Hippocampal formation (tissue), 2 donors: ENCODE measurements at regions not wholly inside any gene's neighbourhood (a gene's known extent, or its start where the extent isn't known, plus 50 kb on each side); places are given as distances from the start of the nearest gene placed in this dataset.
"Not testable (repeated sequence)": the region's sequence is repeated elsewhere in the genome, so short reads cannot be mapped to it uniquely, and the experiment has no call there.

Experiments used
- DNase-seq, 2 donors: peaks; one replicate each; lab custom pipeline; 2025; lab: John Stamatoyannopoulos, UW

DNA sequence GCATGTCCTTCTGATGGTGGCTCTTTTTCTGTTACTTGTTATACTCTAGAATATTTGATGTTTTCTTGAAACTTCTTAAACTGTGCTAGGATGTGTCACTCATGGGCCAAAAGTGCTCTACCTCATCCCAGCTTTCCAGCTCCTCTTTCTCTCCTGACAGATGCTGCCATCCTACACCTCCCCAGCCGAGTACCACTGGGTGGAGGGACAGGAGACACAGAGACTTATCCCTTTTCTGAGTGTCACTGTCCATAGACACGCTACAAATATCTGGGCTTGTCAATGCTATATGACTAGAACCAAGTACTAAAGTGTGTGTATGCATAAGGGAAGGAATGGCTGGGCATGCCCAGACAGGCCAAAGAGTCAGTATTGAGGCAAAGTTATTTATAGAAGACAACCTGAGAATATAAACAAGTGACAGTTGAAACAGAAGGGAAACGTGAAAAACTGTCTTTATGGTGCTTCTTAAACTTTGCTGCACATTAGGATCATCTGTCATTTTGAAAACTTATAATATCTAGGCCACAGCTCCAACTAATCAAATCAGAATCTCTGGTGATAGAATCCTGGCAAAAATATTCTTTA, 188.0 kb downstream of the CARTPT start:
- DNase-seq: no peak

DNA sequence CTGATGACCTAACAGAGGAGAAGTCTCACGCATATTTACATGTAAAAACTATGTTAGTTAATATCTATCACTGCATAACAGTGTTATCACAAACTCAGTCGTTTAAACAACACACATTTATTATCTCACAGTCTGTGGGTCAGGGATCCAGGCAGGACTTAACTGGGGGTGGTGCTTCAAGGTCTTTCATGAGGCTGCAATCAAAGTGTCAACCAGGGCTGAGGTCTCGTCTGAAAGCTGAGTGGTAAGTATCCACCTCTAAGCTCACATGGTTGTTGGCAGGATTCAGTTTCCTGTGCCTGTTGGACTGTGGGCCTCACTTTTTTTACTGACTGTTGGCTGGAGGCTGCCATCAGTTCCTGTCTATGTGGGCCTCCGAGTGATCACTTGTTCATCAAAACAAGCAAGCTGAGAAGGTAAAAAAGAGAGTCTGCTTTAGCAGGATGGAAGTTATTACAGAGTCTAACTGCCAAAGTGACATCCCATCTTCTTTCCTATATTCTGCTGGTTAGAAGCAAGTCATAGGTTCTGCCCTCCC, 188.6 kb downstream of the CARTPT start:
- no peak for DNase-seq

DNA sequence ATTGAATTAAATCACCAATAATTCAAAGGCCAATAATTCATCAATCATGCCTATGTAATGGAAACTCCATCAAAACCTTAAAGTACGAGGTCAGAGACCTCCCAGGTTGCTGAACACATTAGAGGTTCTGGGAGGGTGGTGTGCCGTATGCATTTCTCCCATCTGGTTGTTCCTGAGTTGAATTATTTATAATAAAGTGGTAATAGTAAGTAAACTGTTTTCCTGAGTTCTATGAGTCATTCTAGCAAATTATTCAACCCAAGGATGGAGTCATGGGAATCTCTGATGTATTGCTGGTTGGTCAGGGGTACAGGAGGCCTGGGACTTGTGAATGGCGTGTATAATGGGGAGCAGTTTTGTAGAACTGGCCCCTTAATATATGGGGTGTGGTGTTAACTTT, 191.7 kb downstream of the CARTPT start:
- DNase-seq: no peak

DNA sequence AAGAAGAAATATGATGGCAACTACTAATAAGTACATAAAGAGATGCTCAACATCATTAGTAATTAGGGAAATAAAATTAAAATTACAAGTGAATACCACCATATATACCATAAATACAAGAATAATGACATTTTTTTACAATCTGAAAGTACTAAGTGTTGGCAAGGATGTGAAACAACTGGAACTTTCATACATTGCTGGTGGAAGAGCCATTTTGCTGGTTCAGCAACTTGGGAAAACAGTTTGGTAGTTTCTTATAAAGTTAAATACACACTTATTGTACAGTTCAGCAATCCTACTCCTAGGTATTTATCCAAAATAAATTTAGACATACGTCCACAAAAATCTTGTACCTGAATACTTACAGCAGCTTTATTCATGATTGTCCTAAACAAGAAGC, 192.9 kb downstream of the CARTPT start:
- no peak for DNase-seq

DNA sequence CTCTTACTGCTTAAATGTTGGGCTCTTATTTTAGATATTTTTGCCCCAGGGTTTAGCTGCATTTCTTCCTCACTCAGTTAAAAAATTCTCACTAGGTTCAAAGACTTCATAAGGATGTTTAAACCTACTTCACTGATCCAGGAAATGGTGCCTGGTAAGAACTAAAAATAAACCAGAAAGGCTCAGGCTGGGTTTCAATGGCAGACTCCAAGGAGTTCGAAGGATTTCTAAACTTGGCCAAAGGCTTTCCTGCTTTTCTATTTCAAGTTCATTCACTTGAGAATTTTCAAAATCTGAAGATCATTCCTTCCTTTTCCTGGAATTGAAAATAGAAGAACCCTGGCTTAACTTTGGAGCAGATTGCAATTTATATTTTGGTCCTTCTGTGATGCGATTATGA, 193.0 kb upstream of the MAP1B start:
- no peak for DNase-seq

DNA sequence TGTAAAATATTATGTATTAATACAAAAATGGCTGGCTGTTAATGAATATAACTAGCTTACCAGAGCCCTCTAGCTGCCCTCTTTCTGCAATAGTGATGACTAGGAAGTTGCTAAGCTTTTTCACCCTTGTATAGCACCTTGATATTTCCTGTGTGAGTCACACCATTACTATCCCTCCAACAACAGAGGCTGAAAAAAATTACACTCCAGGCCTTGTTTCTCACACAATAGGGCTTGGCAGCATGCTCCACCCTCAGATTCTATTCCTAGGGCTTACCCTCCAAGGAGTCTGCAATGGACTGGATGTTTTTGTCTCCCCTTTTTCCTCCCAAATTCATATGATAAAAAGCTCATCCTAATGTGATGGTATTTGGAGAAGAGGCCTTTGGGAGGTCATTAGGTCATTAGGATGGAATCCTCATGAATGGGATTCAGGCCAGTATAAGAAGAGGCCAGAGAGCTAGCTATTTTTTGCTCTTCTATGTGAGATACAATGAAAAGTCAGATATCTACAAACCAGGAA, 184.6 kb upstream of the MAP1B start:
- DNase-seq: no peak

DNA sequence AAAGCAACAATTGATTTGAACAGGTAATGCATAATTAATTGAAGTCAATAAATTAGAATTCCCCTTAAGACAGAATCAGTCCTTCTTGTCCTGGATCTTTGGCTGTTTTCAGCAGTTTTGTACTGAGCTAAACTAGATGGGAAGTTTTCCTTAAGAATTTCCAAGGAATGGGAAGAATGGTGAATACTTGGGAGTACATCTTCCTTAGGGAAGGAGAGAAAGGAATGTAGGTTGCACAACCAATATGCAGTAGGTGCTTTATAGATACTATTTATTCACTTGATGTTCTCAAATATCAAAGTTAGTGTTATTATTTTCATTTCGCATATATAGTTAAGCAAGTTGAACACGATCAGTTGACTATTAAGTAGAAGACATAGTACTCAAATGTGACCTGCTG, 183.5 kb upstream of the MAP1B start:
- no peak for DNase-seq

DNA sequence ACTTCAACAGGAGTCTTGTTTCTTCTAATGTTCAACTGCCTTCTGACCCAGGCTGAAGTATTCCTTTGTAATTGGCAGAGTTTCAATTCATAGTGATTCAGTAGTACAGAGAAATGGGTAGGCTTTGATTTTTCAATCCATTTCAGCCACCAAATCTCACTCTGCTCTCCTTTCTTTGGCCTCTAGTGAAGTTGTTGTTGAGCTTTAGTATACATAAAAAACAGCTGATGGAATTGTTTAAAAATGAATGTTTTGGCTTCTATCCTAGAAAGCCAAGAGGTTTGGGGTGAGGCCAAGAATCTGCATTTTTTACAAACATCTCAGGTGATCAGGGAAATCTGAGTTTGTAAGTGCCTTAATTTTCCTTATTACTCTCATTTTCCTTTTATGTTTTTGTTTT, 182.9 kb upstream of the MAP1B start:
- DNase-seq: no peak

DNA sequence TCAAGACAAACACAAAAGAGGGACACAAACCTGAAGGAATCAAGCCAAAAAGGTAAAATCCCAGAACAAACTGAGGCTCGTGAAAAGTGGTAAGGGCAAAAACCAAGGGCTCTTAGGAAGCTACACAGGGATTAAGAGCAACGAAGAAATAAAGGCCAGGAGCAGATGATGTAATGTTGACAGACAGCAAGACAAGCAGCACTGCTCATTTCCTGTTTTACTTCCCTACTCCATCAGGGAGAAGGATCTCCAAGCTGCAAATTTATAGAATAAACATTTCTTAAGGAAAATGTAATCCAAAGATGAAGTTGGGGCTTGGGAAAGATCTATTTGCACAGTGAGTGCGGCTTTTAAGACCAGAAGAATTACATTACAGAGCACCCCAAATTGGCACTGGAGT, 182.3 kb upstream of the MAP1B start:
- DNase-seq: no peak

DNA sequence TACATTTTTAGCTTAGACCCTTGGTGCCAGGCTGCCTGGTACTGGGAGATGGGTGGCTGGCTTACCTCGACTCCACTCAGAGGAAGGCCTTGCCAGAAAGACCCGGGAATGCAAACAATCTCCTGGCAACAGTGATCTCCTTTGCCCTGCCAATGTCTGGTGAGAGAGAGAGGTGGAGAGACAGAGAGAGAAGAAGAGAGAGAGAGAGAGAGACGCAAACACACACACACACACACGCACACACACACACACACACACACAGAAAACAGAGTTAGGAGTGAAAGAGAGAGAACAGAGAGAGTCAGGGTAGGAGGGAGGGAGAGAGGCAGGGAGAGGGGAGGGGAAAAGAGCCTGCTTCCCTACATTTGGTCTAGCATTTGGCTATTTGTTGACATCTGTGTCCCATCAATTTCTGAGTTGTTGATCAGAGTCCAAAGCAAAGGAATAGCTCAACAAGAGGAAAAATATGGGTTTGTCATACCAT, 181.6 kb upstream of the MAP1B start:
- no peak for DNase-seq

DNA sequence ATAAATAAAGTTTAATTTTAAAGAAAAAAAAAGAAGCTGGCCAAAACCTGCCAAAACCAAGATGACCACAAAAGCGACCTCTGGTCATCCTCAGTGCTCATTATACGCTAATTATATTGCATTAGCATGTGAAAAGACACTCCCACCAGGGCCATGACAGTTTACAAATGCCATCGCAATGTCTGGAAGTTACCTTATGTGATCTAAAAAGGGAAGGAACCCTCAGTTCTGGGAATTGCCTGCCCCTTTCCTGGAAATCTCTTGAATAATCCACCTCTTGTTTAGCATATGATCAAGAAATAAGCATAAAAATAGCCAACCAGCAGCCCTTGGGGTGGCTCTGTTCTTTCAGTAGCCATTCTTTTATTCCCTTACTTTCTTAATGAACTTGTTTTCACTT, 178.3 kb upstream of the MAP1B start:
- no peak for DNase-seq

DNA sequence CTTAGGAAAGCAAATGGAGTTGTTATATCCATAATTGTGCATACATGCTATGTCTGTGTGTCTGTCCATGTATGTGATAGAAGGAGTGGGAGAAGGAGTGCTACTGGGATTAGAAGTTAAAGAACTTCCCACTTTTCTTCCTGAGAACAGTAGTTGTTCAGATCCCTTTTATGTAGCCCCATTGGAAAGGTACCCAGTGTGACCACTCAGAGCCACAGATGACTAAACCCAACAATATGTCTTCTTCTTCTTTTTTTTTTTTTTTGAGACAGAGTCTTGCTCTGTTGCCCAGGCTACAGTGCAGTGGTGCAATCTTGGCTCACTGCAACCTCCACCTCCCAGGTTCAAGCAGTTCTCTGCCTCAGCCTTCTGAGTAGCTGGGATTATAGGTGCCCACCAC, 176.7 kb upstream of the MAP1B start:
- DNase-seq: not testable (repeated sequence)

DNA sequence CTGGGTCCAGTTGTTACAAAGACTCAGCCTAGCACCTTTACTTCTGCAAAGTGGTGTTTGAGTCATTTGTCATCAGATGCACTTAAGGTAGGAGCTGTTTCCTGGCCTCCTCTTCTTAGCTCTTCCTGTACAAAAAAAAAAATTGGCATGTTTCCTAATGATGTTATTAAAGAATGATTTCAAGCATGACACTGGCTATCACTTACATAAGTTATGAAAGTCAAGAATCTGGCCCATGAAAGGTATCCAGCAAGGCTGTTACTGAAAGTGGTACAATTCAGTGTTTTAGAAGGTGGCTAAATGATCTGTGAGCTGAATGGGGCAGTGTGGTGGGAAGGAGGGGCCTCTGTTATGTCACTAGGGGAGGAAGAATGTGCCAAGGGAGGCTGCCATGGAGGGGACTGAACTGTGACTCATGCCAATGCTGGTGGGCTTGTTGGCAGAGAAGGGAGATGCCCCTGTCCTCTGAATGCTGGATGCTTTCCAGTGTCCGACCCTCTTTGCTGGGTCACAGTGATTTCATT, 175.1 kb upstream of the MAP1B start:
- DNase-seq: no peak

DNA sequence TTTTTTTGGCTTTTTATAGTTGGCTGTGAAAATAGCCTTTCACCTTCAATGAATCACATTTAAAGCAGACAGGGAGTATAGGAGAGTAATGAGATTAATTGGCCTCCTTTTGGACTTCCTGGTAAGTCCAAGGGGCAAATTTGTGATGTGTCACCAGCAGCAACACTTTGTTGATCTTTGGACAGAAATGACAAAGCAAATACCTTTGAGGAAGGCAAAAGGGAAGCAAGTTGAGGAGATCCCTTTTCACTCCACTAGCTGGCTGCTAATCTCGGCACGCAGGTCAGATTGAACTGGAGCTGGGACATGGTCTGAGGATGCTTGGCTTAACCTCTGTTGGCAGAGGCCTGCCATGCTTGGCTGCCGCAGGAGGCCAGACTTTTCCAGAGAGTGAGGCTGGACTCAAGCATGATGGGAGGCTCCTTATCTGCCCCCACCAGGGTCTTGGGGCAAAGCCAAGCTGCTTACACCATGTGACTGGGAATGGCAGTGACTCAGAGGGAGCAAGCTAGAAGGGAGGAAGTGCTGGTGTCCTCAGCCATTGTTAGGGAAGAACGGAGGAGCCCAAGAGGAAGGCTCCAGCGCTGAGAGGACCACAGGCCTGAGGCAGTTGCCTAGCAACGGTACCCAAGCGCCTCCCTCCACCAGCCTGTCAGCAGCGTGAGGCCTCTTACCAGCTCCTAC, 174.5 kb upstream of the MAP1B start:
- DNase-seq: peak; percentile 20 to 31

DNA sequence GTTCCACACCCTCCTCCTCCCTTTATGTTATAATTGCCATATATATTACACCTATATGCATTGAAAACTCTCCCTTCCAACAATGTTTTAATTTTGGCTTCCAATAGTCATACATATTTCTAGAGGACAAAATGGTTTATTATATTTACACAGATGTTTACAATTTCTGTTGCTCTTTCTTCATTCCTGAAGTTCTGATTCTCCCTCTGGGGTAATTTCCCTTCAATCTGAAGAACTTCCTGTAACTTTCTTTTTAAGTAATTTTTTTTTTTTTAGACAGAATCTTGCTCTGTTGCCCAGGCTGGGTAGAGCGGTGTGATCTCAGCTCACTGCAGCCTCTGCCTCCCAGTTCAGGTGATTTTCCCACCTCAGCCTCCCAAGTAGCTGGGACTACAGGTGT, 173.0 kb upstream of the MAP1B start:
- no peak for DNase-seq

DNA sequence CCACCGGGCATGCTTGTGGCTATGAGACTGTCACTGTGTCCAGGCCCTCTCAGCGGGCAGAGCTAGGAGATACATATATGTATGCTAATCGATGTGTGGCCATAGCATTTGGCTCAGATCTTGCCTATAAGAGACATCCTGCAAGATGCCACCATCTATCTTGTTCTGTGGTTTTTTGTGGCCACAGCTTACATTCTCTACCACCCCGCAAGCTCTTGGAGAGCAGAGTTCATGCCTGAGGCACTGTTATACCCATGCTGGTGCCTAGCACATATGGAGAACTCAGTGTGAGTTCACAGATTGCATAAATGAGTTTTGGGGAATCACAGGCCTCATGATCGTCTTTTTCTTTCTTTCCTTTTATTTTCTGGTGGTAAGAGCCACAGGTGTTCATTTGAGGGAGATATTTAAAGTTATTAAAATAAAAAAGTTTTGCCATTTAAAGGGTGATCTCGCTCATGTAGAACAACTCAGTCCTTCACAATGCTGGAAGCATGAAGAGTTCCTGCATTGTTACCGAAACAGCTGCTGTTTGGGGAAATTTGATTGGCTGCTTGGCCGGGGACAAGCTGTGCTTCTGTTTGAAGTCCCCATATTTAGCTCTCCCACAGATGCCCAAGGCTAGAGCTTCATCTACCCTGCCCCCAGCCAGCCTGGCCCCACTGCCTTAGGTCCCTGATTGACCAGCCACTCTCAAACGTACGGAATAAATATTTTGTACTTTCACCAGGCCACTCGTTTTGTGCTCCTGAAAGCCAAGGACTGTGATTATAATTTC, 169.2 kb upstream of the MAP1B start:
- DNase-seq: peak; percentile 13 to 59

DNA sequence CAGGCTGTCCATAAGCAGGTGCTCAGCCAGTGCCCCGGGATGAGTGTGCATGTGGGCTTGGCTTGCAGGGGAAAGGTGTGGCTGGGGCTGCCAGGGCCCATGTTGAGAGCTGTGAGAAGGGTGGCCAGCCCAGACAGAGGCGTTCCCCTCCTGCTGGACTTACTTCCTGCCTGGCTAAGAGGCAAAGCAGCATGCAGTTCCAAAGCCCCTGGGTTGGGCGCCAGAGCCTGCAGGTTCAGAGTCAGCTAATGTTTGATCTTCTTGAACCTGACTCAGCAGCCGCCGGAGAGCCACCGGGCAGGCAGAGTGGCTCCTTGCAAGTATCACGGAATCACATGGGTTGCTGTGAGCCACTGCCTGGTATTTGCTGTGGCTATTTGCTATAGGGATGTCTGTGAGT, 168.4 kb upstream of the MAP1B start:
- DNase-seq: no peak

DNA sequence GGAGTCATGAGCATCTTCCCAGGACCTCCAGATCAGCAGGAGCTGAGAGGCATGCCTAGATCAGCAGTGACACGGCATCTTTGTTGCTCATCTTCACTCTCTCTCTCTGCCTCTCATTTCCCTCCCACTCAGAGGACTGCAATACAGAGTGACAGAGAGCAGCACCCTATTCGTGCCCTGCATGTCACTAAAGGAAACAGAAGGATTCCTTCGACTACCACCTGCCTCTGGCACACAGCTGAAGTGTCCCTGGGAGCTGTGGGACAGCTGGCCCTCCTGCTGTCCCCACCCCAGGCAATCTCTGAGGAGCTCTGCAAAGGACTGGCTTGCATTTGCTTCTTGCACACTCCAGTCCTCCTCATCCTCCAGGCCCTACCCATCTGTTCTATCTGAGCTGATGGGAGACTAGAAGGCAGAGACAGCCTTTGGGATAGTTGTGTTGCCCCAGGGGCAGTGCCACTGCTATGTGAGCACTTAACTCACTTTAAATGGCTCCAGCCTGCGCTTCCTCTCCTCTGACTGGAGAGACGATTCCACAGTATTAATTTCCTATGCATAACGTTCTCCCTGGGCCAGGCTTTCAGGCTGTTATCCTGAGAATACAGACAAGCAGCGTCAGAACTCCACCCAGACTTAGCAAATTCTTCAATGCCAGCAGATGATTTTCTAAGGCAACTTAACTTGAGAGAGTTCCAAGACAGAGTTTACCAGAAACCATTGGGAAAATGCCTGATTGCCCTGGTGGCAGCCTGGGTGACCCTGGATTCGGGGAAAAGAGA, 167.6 kb upstream of the MAP1B start:
- DNase-seq: peak in 1 of 2 donors; percentile 40

DNA sequence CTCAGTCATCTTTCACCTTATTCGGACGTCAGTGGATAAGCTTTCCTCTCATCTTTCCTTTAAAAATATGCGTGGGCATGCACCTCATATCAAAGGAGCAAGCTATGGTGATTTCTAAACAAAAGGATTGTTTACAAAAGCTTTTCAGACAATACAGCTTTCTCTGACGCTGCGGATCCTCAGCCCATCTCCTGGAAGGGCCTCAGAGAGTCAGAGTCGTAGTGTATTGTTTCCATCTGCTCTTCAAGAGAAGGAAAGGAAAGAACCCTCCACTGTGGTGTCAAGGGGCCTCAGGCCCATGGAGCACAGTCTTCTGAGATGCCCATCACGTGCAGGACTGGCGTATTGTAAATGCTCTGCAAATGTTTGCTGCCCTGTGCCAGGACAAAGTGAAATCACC, 163.4 kb upstream of the MAP1B start:
- DNase-seq: no peak

DNA sequence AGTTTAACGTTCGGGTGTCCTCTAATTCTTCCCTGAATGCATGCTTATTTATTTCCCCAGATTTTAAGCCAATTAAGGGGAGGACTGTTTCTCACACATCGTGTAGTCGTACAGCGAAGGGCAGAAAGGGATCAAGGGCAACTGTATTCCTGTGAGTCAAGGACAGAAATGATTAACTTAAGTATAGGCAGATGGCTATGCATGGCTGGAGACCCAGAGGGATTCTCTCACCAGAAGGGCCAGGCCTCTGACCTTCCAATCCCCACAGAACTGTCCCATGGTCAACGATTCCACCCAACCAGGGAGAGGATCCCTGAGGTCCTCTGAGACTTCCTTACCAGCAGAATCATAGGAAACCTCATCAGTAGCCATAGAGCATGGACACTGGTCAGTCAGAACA, 161.8 kb upstream of the MAP1B start:
- DNase-seq: no peak

DNA sequence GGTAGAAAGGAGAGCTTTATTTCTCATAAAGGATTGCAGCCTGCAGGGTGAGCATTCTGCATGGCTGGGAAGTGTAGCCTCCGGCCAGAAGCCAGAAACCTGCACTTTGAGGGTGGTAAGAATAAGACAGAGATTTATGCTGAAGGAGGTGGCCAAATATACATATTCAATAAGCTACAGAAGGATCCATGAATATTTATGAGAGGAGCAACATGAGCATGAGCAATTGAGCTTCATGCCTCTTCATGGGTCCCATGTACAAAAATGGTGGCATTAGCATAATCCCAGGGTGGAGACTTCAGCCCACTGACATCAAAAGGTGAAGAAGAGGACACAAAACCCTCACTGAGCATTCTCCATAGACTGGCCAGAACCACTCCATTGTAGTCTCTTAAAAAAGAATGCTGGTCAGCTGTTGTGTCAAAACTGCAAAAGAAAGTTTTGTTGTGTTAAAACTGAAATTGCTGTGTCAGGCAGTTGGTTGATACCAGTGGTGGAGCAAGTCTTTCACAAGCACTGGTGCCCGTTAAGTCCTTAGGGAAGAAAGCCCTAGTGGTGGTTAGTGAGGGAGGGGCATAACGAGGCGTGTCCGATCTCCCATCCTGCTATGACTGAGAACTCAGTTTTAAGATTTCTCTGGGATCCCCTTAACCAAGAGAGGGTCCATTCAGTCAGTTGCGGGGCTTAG, 160.8 kb upstream of the MAP1B start:
- no peak for DNase-seq
